NCI-H2196 treated with DMSO at 0.1 percent for 48 hours (cell line): ENCODE measurements at regions not wholly inside any gene's neighbourhood (a gene's known extent, or its start where the extent isn't known, plus 50 kb on each side); places are given as distances from the start of the nearest gene placed in this dataset.
"Not testable (repeated sequence)": the region's sequence is repeated elsewhere in the genome, so short reads cannot be mapped to it uniquely, and the experiment has no call there.

Experiments used
- DNase-seq: peaks from one replicate; lab custom pipeline; 2025; ENCODE audit not compliant: unreplicated experiment; lab: John Stamatoyannopoulos, UW

DNA sequence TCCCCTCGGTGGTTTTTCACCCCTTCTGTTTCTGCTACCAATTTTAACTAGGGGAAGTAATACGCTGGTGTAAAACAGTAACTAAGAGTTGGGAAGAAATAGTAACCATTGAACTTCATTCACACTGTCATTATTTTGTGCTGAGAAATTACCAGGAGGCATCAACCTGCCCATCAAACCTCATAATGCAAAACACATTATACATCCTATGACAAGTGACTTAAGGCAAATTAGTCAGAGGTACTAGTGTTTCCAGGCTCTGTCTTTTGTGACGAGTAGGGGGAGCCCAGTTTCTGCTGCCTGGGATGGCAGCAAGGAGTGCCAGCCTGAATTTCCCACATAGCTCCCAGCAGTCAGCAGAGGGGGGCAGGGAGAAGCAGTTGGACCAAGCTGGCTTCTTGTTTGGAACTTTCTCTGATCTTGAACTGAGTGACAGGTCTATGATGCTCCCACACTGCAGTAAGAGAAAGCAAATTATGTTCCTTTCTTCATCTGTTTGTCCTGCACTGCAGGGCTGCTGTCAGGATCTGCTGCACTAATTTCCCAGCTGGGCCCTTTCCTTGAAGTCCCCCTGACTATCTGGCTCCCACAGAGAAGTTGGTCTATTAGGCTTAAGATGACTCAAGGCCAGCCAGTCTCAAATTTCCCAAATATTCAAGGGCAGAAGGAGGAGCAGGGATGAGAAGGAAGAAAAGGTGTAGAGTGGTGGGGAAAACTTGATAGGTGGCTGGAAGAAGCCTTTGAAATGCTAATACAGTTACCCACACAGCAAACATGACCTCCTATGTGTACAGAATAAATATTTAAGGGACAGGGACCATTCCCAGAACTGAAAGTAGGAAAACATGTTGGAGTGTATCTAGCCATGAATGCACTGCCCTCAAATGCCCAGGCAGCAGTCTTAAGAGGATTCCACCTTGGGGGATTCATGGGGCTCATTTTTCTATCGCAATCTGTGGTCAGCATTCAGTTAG lies 322.8 kb downstream of the SEC16B start:
- DNase-seq: no peak

DNA sequence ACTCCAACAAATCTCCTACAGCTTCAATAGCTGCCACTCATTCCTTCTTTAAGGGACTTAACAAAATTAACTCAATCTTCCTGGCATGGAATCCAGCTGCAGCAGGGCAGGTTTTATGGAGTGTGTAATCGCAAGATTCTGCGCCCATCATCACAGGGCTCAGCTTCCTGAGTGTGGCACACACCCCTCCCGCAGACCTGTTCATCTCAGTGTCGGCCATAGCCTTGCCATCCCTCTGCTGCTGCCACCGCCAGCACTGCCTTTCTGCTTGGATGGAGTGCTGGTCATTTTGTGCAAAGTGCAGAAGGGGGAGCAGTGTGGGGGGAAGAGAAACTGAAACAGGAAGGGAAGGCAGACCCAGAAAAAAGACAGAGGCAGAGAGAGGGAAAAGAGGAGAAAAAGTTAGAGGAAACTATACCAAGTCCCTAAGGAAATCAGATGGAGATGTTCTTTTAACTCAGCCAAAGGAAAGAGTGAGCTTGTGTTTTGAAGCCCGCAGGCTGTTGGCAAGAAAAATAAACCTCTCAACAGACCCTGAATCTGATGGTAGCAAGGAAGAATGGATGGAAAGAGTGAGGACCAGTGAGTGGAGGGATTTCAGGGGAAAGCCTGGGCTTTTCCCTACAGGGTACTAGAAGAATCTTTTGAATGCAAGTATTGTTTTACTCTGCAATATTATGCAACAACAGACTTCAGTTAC lies 324.2 kb downstream of the SEC16B start:
- DNase-seq: no peak

DNA sequence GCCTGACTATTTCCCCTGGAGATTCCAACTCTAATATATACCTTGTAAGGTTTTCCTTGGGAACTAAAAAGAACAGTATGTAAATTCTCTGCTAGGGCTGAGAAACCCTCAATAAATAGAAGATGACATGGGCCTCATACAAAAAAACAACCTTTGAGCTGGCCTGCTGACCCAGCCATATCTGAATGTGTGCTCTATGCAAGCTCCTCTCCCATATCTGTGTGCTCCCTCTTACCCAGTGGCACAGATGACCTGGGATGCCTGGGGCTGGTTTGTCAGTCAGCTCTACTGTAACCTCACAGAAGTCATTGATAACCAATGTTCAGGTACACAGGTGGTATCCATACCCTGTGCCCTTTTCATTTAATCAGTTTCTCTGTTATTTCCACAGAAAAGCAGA lies 329.2 kb downstream of the SEC16B start:
- no peak for DNase-seq

DNA sequence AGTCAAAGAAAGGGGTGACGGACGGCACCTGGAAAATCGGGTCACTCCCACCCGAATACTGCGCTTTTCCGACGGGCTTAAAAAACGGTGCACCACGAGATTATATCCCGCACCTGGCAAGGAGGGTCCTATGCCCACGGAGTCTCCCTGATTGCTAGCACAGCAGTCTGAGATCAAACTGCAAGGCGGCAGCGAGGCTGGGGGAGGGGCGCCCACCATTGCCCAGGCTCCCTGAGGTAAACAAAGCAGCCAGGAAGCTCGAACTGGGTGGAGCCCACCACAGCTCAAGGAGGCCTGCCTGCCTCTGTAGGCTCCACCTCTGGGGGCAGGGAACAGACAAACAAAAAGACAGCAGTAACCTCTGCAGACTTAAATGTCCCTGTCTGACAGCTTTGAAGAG lies 335.7 kb downstream of the SEC16B start:
- DNase-seq: not testable (repeated sequence)

DNA sequence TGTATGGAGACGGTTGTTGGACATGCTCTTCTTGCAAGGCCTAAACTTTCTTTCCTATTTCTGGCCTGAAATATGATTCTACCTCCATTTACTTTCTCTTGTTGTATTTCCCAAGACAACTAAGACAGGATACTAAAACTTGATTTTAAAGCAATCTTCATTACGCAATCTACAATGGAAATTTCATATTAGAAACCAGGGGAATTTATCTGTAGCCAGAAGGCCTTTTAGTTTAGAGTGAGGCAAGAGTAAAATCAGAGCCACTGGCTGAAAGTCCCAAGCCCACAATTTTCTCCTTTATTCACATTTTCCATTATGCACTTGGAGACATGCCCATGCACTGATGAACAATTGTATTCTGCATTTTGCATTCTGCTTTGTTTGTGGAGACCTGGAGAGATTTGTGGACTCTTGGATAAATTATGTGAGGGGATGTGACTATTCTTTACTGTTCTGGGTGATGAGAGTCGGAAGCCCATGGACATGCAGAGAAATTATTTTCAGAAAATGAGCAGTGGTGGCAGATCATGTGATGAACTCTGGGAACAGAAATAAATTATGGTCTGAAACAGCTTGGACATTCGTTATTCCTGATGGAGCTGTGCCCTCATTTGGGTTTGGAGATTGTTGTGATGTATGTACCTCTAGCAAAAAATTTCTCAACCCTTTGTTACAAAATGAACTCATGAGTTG lies 336.8 kb downstream of the SEC16B start:
- DNase-seq: no peak

DNA sequence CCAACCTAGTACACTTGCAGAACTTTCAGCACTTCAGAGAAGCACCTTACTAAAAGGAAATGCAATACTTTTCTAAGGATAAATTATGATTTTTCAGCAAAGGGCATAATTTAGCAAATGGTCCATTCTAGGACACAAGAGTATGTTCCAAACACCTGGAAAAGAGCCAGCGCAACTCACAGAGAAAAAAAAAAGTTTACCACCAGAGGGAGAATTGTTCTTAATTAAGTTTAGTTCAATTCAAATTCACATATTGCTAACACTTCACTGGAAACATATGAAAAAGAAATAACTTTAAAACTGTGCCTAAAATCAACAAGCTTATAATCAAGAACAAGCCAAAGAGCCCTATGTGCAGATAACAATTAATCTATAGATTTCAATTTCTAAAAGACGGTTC lies 338.1 kb downstream of the SEC16B start:
- no peak for DNase-seq

DNA sequence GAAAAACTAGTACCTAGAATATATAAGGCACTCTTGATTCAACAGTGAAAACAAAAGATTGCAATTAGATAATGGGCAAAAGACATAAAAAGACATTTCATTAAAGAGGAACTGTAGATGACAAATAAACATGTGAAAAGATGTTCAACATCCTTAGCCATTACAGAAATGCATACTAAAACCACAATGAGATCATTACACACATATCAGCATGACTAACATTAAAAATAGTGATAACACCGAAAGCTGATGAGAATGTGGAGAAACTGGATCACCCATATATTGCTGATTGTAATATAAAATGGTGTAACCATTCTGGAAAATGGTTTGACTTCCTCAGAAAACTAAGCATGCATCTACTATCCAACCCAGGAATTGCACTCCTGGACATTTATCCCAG lies 340.3 kb downstream of the SEC16B start:
- DNase-seq: no peak

DNA sequence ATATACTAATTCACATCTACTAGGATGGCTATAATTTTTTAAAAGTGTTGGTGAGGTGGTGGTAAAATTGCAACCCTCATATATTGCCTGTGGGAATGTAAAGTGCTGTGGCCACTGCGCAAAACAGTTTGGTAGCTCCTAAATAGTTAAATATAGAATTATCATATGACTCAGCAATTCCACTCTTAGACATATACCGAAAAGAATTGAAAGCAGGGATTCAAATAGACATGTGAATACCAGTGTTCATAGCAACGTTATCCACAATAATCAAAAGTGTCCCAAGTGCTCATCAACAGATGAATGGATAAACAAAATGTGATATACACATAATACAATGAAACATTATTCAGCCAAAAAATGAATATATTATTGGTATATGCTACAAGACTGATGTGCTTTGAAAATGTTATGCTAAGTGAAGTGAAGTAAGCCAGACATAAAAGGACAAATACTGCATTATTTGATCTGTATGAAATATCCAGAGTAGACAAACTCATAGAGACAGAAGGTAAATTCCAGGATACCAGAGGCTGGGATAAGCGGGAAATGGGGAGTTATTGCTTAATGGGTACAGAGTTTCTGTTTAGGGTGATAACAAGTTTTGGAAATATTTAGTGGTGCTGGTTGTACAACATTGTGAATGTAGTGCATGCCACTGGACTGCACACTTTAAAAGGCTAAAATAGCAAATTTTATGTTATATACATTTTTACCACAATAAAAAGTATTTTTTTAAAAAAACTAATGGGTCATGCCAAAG lies 342.5 kb downstream of the SEC16B start:
- no peak for DNase-seq

DNA sequence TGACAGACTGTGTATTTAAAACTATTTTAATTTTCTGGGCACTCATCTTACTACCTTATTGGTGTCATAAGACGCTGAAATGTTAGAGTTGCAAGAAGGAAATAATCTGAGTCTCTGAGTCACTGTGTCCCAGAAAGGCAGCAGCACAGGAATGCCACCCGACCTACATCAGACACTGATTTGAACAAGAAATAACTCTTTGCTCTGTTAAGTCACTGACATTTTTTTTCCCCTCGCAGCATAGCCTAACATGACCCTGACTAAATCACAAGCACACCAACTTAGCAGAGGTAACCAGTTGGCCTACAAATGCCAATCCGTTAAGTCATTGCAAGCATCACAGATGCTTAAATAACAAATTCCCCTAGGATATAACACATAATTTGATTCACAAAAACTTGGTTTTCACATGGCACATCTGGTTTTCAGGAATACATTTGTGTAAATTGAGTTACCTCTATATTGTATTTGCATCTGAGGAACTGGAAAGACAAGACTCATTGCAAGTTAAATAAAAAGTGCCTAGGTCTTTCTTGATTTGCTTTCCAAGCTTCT lies 349.1 kb downstream of the SEC16B start:
- DNase-seq: no peak

DNA sequence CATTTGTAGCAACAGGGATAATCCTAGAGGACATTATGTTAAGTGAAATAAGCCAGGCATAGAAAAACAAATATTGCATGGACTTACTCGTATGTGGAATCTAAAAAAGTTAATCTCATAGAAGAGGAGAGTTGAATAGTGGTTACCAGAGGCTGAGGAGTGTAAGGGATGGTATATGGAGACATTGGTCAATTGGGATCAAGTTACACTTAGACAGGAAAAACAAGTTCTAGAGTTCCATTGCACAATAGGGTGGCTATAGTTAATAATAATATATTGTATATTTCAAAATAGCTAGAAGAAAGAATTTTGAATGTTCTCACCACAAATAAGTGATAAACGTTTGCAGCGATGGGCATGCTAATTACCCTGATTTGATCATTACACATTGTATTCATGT lies 354.6 kb downstream of the SEC16B start:
- DNase-seq: no peak

DNA sequence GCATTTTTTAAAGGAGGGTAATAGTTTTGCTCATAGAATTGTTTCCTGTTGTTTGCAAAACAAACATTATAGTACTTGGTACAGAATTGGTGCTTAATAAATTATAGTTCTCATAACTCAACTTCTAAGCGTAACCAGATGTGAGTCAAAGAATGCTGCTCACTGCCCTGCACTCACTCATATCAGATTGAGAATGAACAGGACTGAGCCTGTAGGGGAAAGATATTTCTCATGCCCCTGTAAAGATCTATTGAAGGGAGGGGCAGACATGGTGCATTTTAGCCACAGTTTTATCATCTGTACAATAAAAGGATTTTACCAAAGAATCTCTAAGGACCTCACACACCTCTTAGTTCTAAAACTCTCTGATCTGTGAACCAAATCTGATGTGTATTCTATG lies 358.5 kb downstream of the SEC16B start:
- no peak for DNase-seq

DNA sequence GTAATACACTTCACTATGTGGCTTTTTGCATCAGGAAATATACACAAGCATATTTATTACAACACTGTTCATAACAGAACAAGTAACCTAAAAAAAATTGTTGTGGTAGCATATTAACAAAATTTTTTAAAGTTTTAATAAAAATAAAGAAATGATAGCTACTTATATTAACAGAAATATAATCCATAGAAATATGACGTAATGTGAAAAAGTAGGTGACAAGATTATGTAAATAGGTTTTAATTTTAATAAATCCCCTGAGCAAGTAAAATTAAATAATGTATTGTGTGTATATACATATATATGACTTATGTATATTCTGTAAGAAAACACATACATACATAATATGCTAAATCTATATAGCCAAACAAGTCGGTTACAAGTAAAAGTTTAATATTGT lies 359.9 kb downstream of the SEC16B start:
- no peak for DNase-seq

DNA sequence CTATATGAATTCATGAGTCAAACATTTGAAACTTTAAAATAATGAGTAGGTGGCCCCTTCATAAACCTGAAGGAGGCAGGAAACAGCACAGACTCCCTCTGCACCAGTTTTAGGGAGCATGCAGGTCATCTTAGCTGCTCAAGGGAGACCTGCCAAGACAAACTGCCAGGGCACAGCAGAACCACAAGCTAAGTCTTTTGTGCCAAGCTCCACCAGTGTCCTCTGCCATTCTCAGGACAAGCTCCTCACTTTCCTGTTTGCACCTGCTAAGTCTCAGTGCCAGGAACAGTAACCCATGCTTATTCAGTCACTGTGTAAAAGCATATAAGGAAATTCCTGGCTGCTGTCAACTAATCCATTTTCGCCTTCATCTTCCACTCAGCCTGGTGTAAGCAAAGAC lies 368.9 kb downstream of the SEC16B start:
- DNase-seq: no peak

DNA sequence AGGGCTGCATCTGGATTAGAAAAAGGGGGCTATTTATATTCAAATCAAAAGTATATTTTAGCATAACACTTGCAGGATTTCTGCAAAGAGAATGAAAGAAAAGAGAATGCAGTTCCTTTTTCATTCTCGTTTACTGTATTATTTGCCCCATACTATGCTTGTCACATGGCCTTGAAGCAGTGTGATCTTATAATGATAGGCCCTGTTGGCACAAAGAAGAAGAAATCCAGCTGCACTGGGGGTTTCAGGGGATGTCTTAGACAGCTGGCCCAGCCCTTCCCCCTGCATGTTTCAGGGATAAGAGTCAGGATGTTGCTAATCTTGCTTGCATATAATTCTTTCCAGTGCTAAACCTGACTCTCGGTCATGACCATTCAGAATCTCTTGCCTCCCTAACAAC lies 369.5 kb downstream of the SEC16B start:
- DNase-seq: no peak

DNA sequence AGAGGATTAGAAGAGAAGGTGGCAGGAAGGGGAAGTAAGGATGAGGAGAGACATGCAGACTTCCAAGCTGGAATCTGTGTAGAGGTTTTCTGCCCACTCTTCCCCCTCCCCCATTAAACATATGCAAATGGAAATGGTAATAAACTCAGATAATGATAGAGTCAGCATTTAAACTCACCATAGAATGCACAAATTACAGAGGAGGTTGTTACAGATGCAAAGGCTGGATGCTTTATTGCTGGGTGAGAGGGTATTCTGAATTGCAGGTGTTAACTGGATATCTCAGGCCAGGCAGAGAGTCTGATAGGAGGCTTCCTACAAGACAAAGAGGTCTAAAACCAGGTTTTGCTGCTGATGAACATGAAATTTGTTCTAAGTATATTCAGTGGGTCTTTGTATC lies 372.5 kb downstream of the SEC16B start:
- no peak for DNase-seq

DNA sequence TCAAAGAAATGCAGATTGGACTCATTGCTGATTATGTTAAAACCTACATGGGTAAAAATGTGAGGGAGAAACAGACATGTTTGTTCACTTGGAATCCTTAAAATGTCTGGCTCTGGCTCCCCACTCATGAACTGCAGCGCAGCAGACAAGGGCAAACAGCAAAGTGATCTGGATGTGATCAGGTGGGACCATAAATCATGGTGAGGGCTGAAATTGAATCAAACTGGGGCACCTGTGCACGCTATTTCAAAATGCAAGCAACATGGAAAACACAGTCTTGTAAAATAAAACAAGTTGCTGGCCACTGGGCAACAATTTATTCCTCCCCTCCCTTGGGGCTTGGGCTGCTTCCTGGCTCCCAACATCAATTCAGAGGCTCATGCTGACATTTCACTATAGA lies 373.4 kb downstream of the SEC16B start:
- DNase-seq: no peak

DNA sequence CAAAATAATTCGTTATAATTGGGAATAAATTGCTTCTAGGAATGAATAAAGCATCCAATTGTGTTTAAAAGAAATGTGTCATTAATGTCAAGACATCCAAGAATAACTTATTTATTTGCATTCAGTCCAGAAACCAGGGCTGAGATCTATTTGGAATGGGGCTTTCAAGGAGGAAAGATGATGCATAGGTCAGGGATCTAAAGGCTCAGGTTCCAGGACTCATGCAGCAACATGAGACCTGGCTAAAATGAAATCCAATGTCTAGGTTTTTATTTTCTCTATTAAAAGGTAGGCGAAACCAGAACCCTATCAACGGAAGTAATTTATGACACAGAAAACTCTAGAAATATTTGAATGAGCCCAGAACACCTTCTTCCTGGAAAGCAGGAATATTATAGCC lies 376.8 kb downstream of the SEC16B start:
- no peak for DNase-seq

DNA sequence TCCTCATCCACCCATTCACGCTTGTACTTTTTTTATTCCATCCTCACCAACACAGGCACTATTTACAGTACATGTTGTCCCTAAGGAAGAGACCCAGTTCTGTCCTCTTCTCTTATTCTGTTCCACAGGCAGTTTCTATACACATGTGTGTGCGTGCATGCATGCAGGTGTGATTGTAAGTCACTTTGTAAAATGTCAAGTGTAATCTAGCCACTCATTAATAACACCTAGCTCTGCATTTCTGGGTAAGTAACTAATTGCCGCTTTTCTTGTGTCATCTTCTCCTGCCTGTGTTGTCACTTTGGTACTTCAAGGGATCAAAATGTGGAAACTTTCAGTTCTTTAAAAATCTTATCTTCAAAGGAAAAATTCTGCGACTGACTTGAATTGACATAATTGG lies 377.2 kb downstream of the SEC16B start:
- no peak for DNase-seq

DNA sequence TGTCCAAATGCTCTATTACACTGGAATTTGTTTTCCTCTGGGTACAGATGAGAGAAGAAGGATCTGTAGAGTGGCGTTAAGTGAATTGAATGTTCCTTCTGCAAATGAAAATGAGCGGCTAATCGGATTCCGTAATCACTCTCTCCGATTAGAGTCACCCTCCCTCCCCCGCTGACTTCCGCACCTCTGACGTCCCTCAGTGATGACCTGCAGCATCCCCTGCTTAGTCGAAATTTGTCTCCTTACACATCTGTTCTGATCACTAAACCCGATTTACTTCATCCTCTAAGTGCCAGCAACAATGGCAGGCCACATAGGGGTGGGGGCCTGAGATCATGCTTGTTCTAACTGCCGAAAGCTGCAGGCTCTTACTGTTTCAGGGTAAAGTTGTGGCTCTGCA lies 378.7 kb downstream of the SEC16B start:
- DNase-seq: no peak

DNA sequence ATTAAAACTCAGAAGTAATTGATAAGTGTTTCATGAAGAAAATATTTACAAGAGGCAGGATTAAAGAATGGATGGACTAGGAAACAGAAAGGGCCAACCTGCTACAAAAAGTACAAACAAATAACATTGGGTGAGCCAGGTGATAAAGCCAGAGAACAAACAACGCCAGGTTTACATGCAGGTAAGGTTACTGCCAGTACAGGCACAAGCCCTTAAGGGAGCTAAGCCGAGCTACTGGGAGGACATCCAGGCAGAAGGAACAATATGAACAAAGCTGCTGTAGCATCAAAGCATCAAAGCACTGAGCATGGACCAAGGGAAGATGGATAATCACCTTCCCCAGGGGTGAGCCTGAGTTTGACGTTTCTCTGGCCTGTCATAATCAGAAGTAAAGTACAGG lies 380.7 kb downstream of the SEC16B start:
- DNase-seq: no peak

DNA sequence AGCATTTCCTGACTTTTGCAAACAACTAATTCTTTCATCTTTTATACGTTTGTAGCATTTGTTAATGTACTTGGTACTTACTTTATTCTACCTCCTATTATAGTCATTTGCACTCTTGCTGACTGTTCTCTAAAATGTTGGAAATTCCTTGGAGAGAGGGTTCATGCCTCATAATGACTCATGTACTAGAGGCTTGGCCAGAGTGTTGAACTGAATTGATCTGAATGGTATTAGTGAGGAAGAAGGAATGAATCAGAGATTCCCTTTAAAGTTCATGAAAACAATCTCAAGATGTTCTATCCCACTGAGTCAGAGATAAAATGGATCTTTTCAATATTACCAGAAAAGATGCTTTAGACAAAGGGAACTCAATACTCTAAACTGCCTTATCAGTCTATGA lies 383.4 kb downstream of the SEC16B start:
- DNase-seq: no peak
